ENCODE measurements at regions not wholly inside any gene's neighbourhood (a gene's known extent, or its start where the extent isn't known, plus 50 kb on each side); places are given as distances from the start of the nearest gene placed in this dataset.
A peak's percentile ranks its signal among the peaks of the same experiment; 100 is the strongest.
"Not testable (repeated sequence)": the region's sequence is repeated elsewhere in the genome, so short reads cannot be mapped to it uniquely, and the experiment has no call there.

DNA sequence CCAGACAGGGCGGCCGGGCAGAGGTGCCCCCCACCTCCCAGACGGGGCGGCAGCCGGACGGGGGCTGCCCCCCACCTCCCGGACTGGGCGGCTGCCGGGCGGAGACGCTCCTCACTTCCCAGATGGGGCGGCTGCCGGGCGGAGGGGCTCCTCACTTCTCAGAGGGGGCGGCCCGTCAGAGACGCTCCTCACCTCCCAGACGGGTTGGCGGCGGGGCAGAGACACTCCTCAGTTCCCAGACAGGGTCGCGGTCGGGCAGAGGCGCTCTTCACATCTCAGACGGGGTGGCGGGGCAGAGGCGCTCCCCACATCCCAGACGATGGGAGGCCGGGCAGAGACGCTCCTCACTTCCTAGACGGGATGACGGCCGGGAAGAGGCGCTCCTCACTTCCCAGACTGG, 68.5 kb upstream of the GPC4 start:
- not testable (repeated sequence) for H3K27me3 ChIP-seq (ENCODE audit: control insufficient read depth, insufficient read depth, low read length); FAIRE-seq; H3K36me3 ChIP-seq (ENCODE audit: control insufficient read depth, insufficient read depth, low read length); DNase-seq (ENCODE audit: low read depth); H3K4me3 ChIP-seq (ENCODE audit: low read depth, low read length)

DNA sequence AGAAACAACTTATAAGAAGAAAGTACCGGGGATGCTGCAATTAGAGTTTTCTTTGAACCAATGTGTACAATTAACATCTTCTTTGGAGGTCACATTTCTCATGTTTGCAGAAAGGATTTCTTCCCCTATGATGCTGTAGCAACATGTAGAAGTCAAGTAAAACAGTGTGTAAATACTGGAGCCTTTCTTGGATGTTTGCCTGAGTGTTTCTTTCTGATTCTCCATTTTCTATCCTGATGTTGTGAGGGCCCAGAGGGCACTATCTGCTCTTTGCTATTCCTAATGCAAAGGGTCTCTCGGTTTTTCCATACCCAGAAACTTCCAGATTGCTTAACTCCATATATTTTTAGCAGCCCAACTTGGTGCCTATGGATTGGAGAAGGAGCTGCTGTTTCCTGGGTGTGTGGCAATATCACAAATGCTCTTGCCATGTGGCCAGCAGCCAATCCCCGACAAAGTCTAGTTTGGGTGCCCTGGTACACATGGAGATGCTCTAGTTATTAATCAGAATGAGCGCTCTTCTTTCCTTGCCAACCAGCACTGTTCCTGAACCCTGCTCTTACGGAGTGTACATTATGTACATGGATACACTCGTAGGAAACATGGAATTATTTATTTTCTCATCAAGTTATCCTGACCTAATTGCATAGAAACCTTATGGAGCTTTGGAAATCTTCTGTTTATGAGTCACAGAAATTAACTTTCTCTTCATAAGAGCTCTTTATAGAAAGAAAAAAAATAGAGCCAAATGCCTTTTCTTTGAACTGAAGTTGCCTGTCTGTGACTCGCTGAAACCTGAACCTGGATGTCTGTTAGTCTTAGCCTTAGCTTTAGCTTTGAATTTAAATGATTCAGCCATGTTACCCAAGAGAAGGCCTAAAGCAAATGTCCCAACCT, 67.0 kb upstream of the GPC4 start:
- FAIRE-seq (no peak), DNase-seq (ENCODE audit: low read depth) (peak; percentile 78)
- Histone ChIP-seq H3K36me3 (ENCODE audit: control insufficient read depth, insufficient read depth, low read length) (no peaks in the 10 kb centered on the region), H3K4me3 (ENCODE audit: low read depth, low read length) (no peak overlapping the region), H3K27me3 (ENCODE audit: control insufficient read depth, insufficient read depth, low read length) (no peaks in the 10 kb centered on the region)
- TF ChIP-seq, protein P1, sequence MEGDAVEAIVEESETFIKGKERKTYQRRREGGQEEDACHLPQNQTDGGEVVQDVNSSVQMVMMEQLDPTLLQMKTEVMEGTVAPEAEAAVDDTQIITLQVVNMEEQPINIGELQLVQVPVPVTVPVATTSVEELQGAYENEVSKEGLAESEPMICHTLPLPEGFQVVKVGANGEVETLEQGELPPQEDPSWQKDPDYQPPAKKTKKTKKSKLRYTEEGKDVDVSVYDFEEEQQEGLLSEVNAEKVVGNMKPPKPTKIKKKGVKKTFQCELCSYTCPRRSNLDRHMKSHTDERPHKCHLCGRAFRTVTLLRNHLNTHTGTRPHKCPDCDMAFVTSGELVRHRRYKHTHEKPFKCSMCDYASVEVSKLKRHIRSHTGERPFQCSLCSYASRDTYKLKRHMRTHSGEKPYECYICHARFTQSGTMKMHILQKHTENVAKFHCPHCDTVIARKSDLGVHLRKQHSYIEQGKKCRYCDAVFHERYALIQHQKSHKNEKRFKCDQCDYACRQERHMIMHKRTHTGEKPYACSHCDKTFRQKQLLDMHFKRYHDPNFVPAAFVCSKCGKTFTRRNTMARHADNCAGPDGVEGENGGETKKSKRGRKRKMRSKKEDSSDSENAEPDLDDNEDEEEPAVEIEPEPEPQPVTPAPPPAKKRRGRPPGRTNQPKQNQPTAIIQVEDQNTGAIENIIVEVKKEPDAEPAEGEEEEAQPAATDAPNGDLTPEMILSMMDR (IDR thresholded peaks at IDR 0.05; ENCODE audit: insufficient read depth, low read length, severe bottlenecking), result no peak

DNA sequence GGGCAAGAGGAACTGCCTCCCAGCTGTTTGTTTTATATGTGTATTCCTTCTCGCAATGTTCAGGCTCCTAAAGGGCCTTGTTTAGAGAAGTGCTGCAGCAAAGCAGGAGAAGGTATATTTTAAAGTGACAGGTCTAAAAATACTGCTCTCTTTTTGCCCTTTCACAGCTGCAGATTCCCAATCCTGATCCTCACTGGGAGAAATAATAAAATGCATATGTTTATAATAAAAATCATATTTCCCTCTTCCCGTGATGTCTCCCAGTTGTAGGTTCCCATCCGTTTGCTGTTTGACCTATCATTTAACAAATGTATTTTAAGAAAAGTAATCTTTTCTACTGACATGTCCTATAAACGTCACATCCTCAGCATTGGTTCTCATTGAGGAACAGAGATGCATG, 62.7 kb upstream of the GPC4 start:
- DNase-seq (ENCODE audit: low read depth), result no peak
- FAIRE-seq, result no peak
- H3K27me3 ChIP-seq (ENCODE audit: control insufficient read depth, insufficient read depth, low read length), result no peaks in the 10 kb centered on the region
- H3K4me3 ChIP-seq (ENCODE audit: low read depth, low read length), result no peak overlapping the region
- no peaks in the 10 kb centered on the region for H3K36me3 ChIP-seq (ENCODE audit: control insufficient read depth, insufficient read depth, low read length)
- TF ChIP-seq, protein P1 (IDR thresholded peaks at IDR 0.05; ENCODE audit: insufficient read depth, low read length, severe bottlenecking), result no peak

DNA sequence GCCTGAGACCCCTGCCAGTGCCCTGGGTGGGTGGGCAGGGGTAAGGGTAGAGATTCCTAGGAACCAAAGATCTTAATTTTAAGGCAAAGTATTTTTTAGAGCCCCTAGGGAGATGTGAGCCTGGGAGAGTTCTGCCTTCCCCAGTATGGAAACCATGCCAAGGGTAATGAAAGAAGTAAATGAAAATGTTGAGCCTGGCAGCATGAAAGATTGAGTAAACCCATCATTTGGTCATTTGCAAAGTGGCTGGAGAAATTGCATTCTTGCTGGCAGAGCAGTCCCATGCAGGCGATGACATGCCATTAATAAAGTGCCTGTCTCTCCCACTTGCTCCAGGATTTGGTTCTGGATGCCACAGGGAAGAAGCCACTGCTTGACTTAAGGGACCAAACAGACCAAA, 60.7 kb upstream of the GPC4 start:
- H3K36me3 ChIP-seq (ENCODE audit: control insufficient read depth, insufficient read depth, low read length), result no peaks in the 10 kb centered on the region
- FAIRE-seq (no peak), DNase-seq (ENCODE audit: low read depth) (no peak)
- no peak overlapping the region for H3K4me3 ChIP-seq (ENCODE audit: low read depth, low read length)
- H3K27me3 ChIP-seq (ENCODE audit: control insufficient read depth, insufficient read depth, low read length), result no peaks in the 10 kb centered on the region
- TF ChIP-seq, protein P1 (IDR thresholded peaks at IDR 0.05; ENCODE audit: insufficient read depth, low read length, severe bottlenecking), result no peak

DNA sequence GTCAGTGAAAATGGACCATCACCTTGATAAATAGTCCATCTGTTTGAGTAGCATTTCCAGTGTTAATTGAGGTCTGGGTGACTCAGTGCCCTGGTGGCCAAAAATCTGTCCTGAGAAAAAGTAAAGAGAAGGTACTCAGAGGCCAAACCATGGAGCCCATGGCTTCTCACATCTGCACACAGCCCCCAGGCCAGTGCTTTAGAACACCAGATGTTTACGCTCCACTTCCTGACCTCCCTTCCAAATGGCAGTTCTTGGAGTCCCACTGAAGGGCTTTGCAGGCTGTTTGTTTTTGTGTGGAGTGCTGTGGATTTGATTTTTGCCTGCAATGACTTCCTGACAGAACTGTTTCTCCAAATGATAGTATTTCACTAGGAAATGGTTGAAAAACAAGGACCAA, 60.2 kb upstream of the GPC4 start:
- no peak for DNase-seq (ENCODE audit: low read depth)
- no peak overlapping the region for H3K4me3 ChIP-seq (ENCODE audit: low read depth, low read length)
- no peaks in the 10 kb centered on the region for H3K27me3 ChIP-seq (ENCODE audit: control insufficient read depth, insufficient read depth, low read length)
- TF ChIP-seq, protein P1 (IDR thresholded peaks at IDR 0.05; ENCODE audit: insufficient read depth, low read length, severe bottlenecking), result no peak
- H3K36me3 ChIP-seq (ENCODE audit: control insufficient read depth, insufficient read depth, low read length), result no peaks in the 10 kb centered on the region
- FAIRE-seq, result no peak

DNA sequence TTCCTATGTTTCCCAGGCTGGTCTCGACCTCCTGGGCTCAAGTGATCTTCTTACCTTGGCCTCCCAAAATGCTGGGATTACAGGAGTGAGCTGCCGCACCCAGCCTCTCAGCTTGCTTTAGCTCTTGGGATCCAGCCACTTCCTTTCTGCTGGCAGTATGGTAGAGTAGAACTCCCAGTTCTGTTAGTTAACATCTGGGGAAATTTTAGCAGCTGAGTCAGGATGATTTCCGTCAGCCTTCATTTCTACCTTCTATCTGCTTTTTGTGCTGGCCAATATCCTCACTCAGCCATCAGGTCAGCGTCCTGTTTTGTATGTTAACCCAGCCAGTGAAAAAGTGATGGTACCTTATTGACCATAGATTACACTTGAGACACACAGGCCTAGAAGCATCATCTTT, 59.3 kb upstream of the GPC4 start:
- TF ChIP-seq, protein P1 (IDR thresholded peaks at IDR 0.05; ENCODE audit: insufficient read depth, low read length, severe bottlenecking), result no peak
- no peak overlapping the region for H3K4me3 ChIP-seq (ENCODE audit: low read depth, low read length)
- no peaks in the 10 kb centered on the region for H3K36me3 ChIP-seq (ENCODE audit: control insufficient read depth, insufficient read depth, low read length)
- H3K27me3 ChIP-seq (ENCODE audit: control insufficient read depth, insufficient read depth, low read length), result no peaks in the 10 kb centered on the region
- no peak for DNase-seq (ENCODE audit: low read depth)
- FAIRE-seq, result peak; percentile 23
